WTC11 (cell line): ENCODE measurements at regions not wholly inside any gene's neighbourhood (a gene's known extent, or its start where the extent isn't known, plus 50 kb on each side); places are given as distances from the start of the nearest gene placed in this dataset.

Experiments
- ATF1 ChIP-seq: sonication (generic); formaldehyde crosslinking; IDR thresholded peaks from 2 replicates; pipeline ENCODE4 v1.8.1; 2023; ENCODE audit warnings: mild to moderate bottlenecking, moderate library complexity, missing genetic modification reagents
- ATF2 ChIP-seq: sonication (generic); formaldehyde crosslinking; IDR thresholded peaks from 2 replicates; pipeline ENCODE4 v1.8.1; 2022; ENCODE audit warnings: low read depth, missing genetic modification reagents, borderline replicate concordance
- ATF3 ChIP-seq: sonication (generic); formaldehyde crosslinking; conservative IDR thresholded peaks from 2 replicates; pipeline ENCODE4 v1.8.1; 2022; ENCODE audit warnings: mild to moderate bottlenecking, missing genetic modification reagents
- CTCF ChIP-seq: fragments of 200-600 bp; IDR thresholded peaks from 2 replicates; pipeline ENCODE4 v1.8.0; 2022; ENCODE audit warnings: antibody characterized with exemption
- HMGXB4 ChIP-seq: sonication (generic); formaldehyde crosslinking; IDR thresholded peaks from 2 replicates; pipeline ENCODE4 v1.8.1; 2023; ENCODE audit warnings: mild to moderate bottlenecking, moderate library complexity, missing genetic modification reagents
- NFE2L1 ChIP-seq: sonication (generic); formaldehyde crosslinking; IDR thresholded peaks from 2 replicates; pipeline ENCODE4 v1.8.1; 2023; ENCODE audit warnings: missing genetic modification reagents
- NFYB ChIP-seq: sonication (generic); formaldehyde crosslinking; conservative IDR thresholded peaks from 2 replicates; pipeline ENCODE4 v1.8.0; 2022; ENCODE audit warnings: low read depth, missing genetic modification reagents
- NR1H2 ChIP-seq: sonication (generic); formaldehyde crosslinking; IDR thresholded peaks from 2 replicates; pipeline ENCODE4 v1.9.0; 2021; ENCODE audit warnings: mild to moderate bottlenecking, moderate library complexity, missing genetic modification reagents
- SMAD4 ChIP-seq: sonication (generic); formaldehyde crosslinking; IDR thresholded peaks from 2 replicates; pipeline ENCODE4 v1.8.0; 2022; ENCODE audit warnings: mild to moderate bottlenecking, missing genetic modification reagents
- USF2 ChIP-seq: sonication (generic); formaldehyde crosslinking; IDR thresholded peaks from 2 replicates; pipeline ENCODE4 v1.8.1; 2023; ENCODE audit warnings: mild to moderate bottlenecking, missing genetic modification reagents, moderate library complexity
- ZMAT4 ChIP-seq: fragments of 250-450 bp; sonication (Bioruptor Pico); IDR thresholded peaks from 2 replicates; pipeline ENCODE4 v1.9.0; 2021; ENCODE audit warnings: mild to moderate bottlenecking
- ZNF317 ChIP-seq: sonication (generic); formaldehyde crosslinking; IDR thresholded peaks from 2 replicates; pipeline ENCODE4 v1.8.1; 2023; ENCODE audit warnings: low read depth, mild to moderate bottlenecking, moderate library complexity, missing genetic modification reagents, borderline replicate concordance

GRCh38 chr5:2615917-2616316, 135.6 kb downstream of the IRX2 start:
- no peak for TF ChIP-seq CTCF
- no peak for TF ChIP-seq ZMAT4 (CRISPR knock-in tag)
- TF ChIP-seq ZNF317 (CRISPR knock-in tag) = no peak
- TF ChIP-seq ATF1 (CRISPR knock-in tag) = no peak
- TF ChIP-seq NFYB (CRISPR knock-in tag) = no peak
- no peak for TF ChIP-seq NFE2L1 (CRISPR knock-in tag)
- no peak for TF ChIP-seq ATF3 (CRISPR knock-in tag)
- TF ChIP-seq SMAD4 (CRISPR knock-in tag) = no peak
- no peak for TF ChIP-seq HMGXB4 (CRISPR knock-in tag)
- TF ChIP-seq NR1H2 = no peak
- TF ChIP-seq ATF2 (CRISPR knock-in tag) = no peak
- TF ChIP-seq USF2 (CRISPR knock-in tag) = no peak
